ENCODE measurements at regions not wholly inside any gene's neighbourhood (a gene's known extent, or its start where the extent isn't known, plus 50 kb on each side); places are given as distances from the start of the nearest gene placed in this dataset.

- TF ChIP-seq PRDM15 (CRISPR knock-in tag; IDR thresholded peaks at IDR 0.05): no peak
- no peak for TF ChIP-seq FOXM1 (CRISPR knock-in tag; IDR thresholded peaks at IDR 0.05)
- TF ChIP-seq U2AF2 (IDR thresholded peaks at IDR 0.05; ENCODE audit: low read depth, low read length): peak; percentile 27; the same call in 1 of the 2 replicates
- no peak for TF ChIP-seq ZBTB38 (CRISPR knock-in tag; IDR thresholded peaks at IDR 0.05)
- no peak for TF ChIP-seq BCLAF1 (IDR thresholded peaks at IDR 0.05)
- TF ChIP-seq THAP7 (CRISPR knock-in tag; IDR thresholded peaks at IDR 0.05): no peak
- peak; percentile 58; the same call in 1 of the 2 replicates for TF ChIP-seq RAD21 (CRISPR knock-in tag; IDR thresholded peaks at IDR 0.05)
- no peak for TF ChIP-seq NCOA1 (CRISPR knock-in tag; IDR thresholded peaks at IDR 0.05)
Measured at GRCh38 chr10:128268015-128268722, 141.9 kb upstream of the MKI67 start (continued).

All from HepG2 (cell line).